ENCODE measurements at regions not wholly inside any gene's neighbourhood (a gene's known extent, or its start where the extent isn't known, plus 50 kb on each side); places are given as distances from the start of the nearest gene placed in this dataset.

GRCh38 chr6:115203381-115203780 is 857.3 kb downstream of the FRK start:
- TF ChIP-seq, protein P1, sequence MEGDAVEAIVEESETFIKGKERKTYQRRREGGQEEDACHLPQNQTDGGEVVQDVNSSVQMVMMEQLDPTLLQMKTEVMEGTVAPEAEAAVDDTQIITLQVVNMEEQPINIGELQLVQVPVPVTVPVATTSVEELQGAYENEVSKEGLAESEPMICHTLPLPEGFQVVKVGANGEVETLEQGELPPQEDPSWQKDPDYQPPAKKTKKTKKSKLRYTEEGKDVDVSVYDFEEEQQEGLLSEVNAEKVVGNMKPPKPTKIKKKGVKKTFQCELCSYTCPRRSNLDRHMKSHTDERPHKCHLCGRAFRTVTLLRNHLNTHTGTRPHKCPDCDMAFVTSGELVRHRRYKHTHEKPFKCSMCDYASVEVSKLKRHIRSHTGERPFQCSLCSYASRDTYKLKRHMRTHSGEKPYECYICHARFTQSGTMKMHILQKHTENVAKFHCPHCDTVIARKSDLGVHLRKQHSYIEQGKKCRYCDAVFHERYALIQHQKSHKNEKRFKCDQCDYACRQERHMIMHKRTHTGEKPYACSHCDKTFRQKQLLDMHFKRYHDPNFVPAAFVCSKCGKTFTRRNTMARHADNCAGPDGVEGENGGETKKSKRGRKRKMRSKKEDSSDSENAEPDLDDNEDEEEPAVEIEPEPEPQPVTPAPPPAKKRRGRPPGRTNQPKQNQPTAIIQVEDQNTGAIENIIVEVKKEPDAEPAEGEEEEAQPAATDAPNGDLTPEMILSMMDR (IDR thresholded peaks at IDR 0.05): no peak
- TF ChIP-seq POLR2A (IDR thresholded peaks at IDR 0.05) (no peak), POLR2AphosphoS5 (IDR thresholded peaks at IDR 0.05) (no peak)
